Endothelial cell (in vitro differentiated cells): ENCODE measurements at regions not wholly inside any gene's neighbourhood (a gene's known extent, or its start where the extent isn't known, plus 50 kb on each side); places are given as distances from the start of the nearest gene placed in this dataset.

Source experiments
- DNase-seq: peaks from one replicate; pipeline ENCODE4 v3.0.0; 2021; ENCODE audit warnings: low spot score
- H3K27ac Mint-ChIP-seq: one replicate; pipeline ENCODE4 v1.8.0; 2021; ENCODE audit warnings: mixed read lengths, inconsistent platforms; ENCODE audit not compliant: unreplicated experiment
- H3K27me3 Mint-ChIP-seq: one replicate; pipeline ENCODE4 v1.8.0; 2021; ENCODE audit warnings: mild to moderate bottlenecking, moderate library complexity, mixed read lengths, inconsistent platforms; ENCODE audit not compliant: unreplicated experiment
- H3K36me3 Mint-ChIP-seq: one replicate; pipeline ENCODE4 v1.8.0; 2021; ENCODE audit warnings: mild to moderate bottlenecking, low read depth, mixed read lengths, inconsistent platforms; ENCODE audit not compliant: unreplicated experiment
- H3K4me1 Mint-ChIP-seq: one replicate; pipeline ENCODE4 v1.8.0; 2021; ENCODE audit warnings: mild to moderate bottlenecking, mixed read lengths, inconsistent platforms; ENCODE audit not compliant: unreplicated experiment
- H3K4me3 Mint-ChIP-seq: one replicate; pipeline ENCODE4 v1.8.0; 2021; ENCODE audit warnings: mild to moderate bottlenecking, mixed read lengths, inconsistent platforms; ENCODE audit not compliant: unreplicated experiment
- H3K9me3 Mint-ChIP-seq: one replicate; pipeline ENCODE4 v1.8.0; 2021; ENCODE audit warnings: mixed read lengths, inconsistent platforms; ENCODE audit not compliant: unreplicated experiment
- TF ChIP-seq, protein P1 (sequence below): fragments of 200-600 bp; sonication (generic); IDR thresholded peaks from one replicate; pipeline ENCODE4 v1.5.0; 2021; ENCODE audit warnings: antibody characterized with exemption; ENCODE audit not compliant: unreplicated experiment

DNA sequence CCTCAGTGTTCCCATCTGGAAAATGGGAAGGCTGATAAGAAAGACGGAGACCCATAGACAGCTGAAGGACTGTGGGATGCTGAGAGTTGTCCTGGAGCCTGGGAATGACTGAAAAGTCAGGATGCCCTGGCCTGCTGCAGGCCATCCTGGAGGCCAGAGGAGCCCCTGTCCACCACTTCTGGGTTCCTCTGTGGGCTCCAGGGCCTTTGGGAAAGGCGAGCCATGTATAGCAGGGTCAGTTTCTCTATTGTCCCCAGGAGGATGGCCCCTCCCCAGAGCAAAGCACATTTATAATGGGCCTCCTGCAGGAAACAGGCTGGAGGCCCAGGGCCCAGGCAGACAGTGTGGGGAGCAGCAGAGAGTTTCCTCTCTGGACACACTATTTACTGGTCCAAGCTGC lies 471.4 kb upstream of the MGMT start:
- no peak for DNase-seq
- H3K27me3 Mint-ChIP-seq: peaks cover 7% of the 10 kb centered on the region
- no peaks in the 10 kb centered on the region for H3K9me3 Mint-ChIP-seq
- H3K4me1 Mint-ChIP-seq: peaks cover 3% of the 10 kb centered on the region
- no peak overlapping the region for H3K27ac Mint-ChIP-seq
- TF ChIP-seq, protein P1, sequence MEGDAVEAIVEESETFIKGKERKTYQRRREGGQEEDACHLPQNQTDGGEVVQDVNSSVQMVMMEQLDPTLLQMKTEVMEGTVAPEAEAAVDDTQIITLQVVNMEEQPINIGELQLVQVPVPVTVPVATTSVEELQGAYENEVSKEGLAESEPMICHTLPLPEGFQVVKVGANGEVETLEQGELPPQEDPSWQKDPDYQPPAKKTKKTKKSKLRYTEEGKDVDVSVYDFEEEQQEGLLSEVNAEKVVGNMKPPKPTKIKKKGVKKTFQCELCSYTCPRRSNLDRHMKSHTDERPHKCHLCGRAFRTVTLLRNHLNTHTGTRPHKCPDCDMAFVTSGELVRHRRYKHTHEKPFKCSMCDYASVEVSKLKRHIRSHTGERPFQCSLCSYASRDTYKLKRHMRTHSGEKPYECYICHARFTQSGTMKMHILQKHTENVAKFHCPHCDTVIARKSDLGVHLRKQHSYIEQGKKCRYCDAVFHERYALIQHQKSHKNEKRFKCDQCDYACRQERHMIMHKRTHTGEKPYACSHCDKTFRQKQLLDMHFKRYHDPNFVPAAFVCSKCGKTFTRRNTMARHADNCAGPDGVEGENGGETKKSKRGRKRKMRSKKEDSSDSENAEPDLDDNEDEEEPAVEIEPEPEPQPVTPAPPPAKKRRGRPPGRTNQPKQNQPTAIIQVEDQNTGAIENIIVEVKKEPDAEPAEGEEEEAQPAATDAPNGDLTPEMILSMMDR: no peak
- no peak overlapping the region for H3K4me3 Mint-ChIP-seq
- H3K36me3 Mint-ChIP-seq: no peaks in the 10 kb centered on the region

DNA sequence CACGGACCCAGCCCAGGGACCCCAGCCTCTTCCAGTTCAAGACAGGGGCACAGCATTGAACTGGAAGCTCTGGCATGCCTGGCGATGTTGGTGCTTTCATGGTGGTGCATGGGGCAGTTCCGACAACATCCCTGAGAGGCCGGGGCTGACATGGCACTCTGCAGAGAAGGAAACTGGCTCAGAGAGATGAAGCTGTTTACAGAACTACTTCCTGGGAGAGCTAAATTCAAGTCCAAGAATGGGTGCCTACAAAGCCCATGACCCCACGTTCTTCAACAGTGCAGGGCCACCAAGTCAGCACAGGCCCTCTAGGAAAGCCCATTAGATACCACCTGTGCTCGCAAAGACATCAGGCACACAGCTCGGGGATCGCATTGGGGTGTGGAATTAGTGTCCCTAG lies 470.9 kb upstream of the MGMT start:
- H3K36me3 Mint-ChIP-seq: no peaks in the 10 kb centered on the region
- H3K9me3 Mint-ChIP-seq: no peaks in the 10 kb centered on the region
- peaks cover 7% of the 10 kb centered on the region for H3K27me3 Mint-ChIP-seq
- TF ChIP-seq, protein P1: no peak
- H3K4me3 Mint-ChIP-seq: no peak overlapping the region
- no peak for DNase-seq
- peaks cover 3% of the 10 kb centered on the region for H3K4me1 Mint-ChIP-seq
- H3K27ac Mint-ChIP-seq: no peak overlapping the region

DNA sequence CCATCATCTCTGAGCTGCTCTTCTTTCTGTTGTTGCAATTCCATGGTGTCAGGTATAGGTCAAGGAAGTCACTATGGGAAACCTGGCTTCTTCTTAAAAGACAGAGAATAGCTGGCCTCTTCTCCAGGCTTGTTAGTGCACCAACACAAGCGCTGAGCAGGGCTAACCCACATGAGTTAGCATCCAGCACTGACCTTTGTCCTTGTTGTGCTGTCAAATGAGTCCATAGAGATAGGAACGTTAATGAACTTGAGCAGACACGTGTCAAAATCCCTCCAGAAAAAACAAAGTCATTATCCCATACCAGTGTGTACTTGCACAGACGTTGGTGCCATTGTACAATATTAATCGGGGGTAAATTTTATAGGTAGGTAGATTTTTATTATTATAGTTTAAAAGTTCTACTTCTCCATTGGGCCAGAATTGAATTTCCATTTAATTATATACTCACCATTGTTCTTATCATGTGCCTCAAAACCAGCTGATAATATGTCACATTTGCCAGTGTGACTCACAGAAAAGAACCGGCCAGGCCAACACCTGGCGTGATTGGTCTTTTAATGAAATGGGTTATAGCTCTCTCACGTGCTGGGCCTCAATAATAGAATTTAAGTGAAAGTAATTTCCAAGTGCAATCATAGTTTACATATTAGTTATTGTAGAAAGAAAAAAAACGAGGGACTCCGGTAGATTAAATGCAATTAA lies 468.8 kb upstream of the MGMT start:
- DNase-seq: no peak
- H3K9me3 Mint-ChIP-seq: no peaks in the 10 kb centered on the region
- peaks cover 3% of the 10 kb centered on the region for H3K4me1 Mint-ChIP-seq
- no peaks in the 10 kb centered on the region for H3K36me3 Mint-ChIP-seq
- H3K27ac Mint-ChIP-seq: no peak overlapping the region
- H3K27me3 Mint-ChIP-seq: peaks cover 5% of the 10 kb centered on the region
- TF ChIP-seq, protein P1: no peak
- H3K4me3 Mint-ChIP-seq: no peak overlapping the region

DNA sequence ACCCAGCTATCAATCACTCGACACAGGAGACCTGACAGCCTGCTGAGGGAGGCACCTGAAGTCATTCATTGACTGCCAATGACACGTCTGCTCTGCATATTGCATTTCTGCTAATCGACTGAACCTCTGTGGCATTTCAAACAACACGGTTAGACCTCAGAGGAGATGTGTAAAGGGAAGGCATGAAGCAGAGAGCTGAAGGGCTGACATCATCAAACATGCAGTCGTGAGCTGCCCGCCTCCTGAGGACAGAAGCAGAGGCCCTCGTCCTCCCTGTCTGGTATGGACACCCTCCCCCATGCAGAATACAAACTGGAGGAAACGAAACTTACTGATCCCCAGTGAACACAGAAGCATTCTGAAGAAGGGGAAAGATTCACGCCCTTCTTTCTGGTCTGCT lies 462.6 kb upstream of the MGMT start:
- no peak for DNase-seq
- Mint-ChIP-seq H3K27me3 (no peaks in the 10 kb centered on the region), H3K4me3 (no peak overlapping the region), H3K4me1 (no peaks in the 10 kb centered on the region), H3K36me3 (no peaks in the 10 kb centered on the region), H3K27ac (no peak overlapping the region), H3K9me3 (no peaks in the 10 kb centered on the region)
- TF ChIP-seq, protein P1: no peak

DNA sequence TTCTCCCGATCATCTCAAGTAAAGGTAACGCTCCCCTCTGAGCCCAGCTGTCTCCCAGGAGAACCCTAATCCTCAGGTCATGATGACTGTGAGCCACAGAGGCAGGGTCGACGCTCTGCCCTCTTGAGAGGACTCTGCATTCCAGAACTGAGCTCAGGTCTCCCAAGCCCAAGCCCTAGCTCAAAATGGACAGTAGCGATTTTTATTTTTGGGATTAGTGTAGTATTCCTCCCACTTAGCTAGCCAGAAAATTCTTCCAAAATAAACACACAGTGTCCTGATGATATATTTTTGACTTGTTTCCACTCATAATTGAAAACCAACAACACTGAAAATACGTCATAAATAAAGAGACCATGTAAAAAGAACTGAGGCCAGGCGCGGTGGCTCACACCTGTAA lies 462.0 kb upstream of the MGMT start:
- Mint-ChIP-seq H3K36me3 (no peaks in the 10 kb centered on the region), H3K9me3 (no peaks in the 10 kb centered on the region), H3K4me3 (no peak overlapping the region), H3K27me3 (no peaks in the 10 kb centered on the region), H3K4me1 (no peaks in the 10 kb centered on the region), H3K27ac (no peak overlapping the region)
- TF ChIP-seq, protein P1: no peak
- DNase-seq: no peak
